DND-41 (cell line): ENCODE measurements at regions not wholly inside any gene's neighbourhood (a gene's known extent, or its start where the extent isn't known, plus 50 kb on each side); places are given as distances from the start of the nearest gene placed in this dataset.

ENCODE experiments used
- ATAC-seq: fragments of 200-7000 bp; cut with Tn5 transposase; 3 replicates; pipeline ENCODE4 v1.9.1; 2021; ENCODE audit warnings: low read depth; ENCODE audit not compliant: insufficient read depth
- DNase-seq: peaks from one replicate; pipeline ENCODE4 v3.0.0-alpha.2; 2020
- H2AFZ ChIP-seq: 2 replicates; pipeline ENCODE4 v1.6.0; 2012; ENCODE audit warnings: low read depth, low read length
- H3K27ac ChIP-seq: 2 replicates; pipeline ENCODE4 v1.5.1; 2012; ENCODE audit warnings: low read length, inconsistent platforms
- H3K27me3 ChIP-seq: fragments of 200-600 bp; sonication (generic); 2 replicates; pipeline ENCODE4 v1.6.0; 2012; ENCODE audit warnings: low read length, mild to moderate bottlenecking, inconsistent platforms; ENCODE audit not compliant: insufficient read depth, poor library complexity
- H3K36me3 ChIP-seq: 2 replicates; pipeline ENCODE4 v1.5.1; 2012; ENCODE audit warnings: low read length, inconsistent platforms; ENCODE audit not compliant: insufficient read depth
- H3K4me1 ChIP-seq: 2 replicates; pipeline ENCODE4 v1.5.1; 2012; ENCODE audit warnings: mild to moderate bottlenecking, low read length; ENCODE audit not compliant: insufficient read depth
- H3K4me2 ChIP-seq: 2 replicates; pipeline ENCODE4 v1.6.0; 2012; ENCODE audit warnings: mild to moderate bottlenecking, moderate library complexity, low read length, inconsistent platforms; ENCODE audit not compliant: insufficient read depth
- H3K4me3 ChIP-seq, 2 experiments: fragments of 200-600 bp in 1 of 2; shearing (Covaris generic) in 1 of 2; 2 replicates each; pipeline ENCODE4 v1.5.1; 2012 to 2016; ENCODE audit warnings: inconsistent platforms in 2 of 2, low read length in 2 of 2, mild to moderate bottlenecking in 2 of 2, low read depth in 1 of 2, moderate library complexity in 1 of 2
- H3K79me2 ChIP-seq: 2 replicates; pipeline ENCODE4 v1.6.0; 2012; ENCODE audit warnings: low read length, inconsistent platforms; ENCODE audit not compliant: insufficient read depth
- H3K9ac ChIP-seq: 2 replicates; pipeline ENCODE4 v1.6.0; 2012; ENCODE audit warnings: low read depth, mild to moderate bottlenecking, inconsistent platforms, low read length, moderate library complexity
- H3K9me3 ChIP-seq: 2 replicates; pipeline ENCODE4 v1.5.1; 2012; ENCODE audit warnings: low read length, moderate library complexity, mild to moderate bottlenecking, inconsistent platforms; ENCODE audit not compliant: insufficient read depth, severe bottlenecking
- H4K20me1 ChIP-seq: 2 replicates; pipeline ENCODE4 v1.6.0; 2012; ENCODE audit warnings: low read length; ENCODE audit not compliant: insufficient read depth
- CTCF ChIP-seq: IDR thresholded peaks from 2 replicates; pipeline ENCODE4 v1.5.1; 2012; ENCODE audit warnings: borderline replicate concordance, low read length, moderate library complexity, mild to moderate bottlenecking; ENCODE audit not compliant: poor library complexity, severe bottlenecking; ENCODE audit errors: extremely low read depth
- EZH2 ChIP-seq: IDR thresholded peaks from 3 replicates; pipeline ENCODE4 v1.6.1; 2012; ENCODE audit warnings: borderline replicate concordance, low read depth, mild to moderate bottlenecking, moderate library complexity, low read length, inconsistent platforms; ENCODE audit not compliant: severe bottlenecking

GRCh38 chr4:147418226-147418625, 62.7 kb upstream of the EDNRA start:
- Histone ChIP-seq H3K4me2 (no peak overlapping the region), H3K79me2 (no peaks in the 10 kb centered on the region)
- no peak for TF ChIP-seq CTCF
- TF ChIP-seq EZH2, result no peak

GRCh38 chr4:147421456-147421855, 59.4 kb upstream of the EDNRA start:
- Histone ChIP-seq H3K36me3 (no peaks in the 10 kb centered on the region), H3K9me3 (no peaks in the 10 kb centered on the region), H2AFZ (no peak overlapping the region), H3K4me2 (no peak overlapping the region), H3K9ac (no peak overlapping the region), H3K27ac (no peak overlapping the region), H4K20me1 (no peaks in the 10 kb centered on the region), H3K4me1 (no peaks in the 10 kb centered on the region), H3K79me2 (no peaks in the 10 kb centered on the region), H3K4me3 (no peak overlapping the region), H3K27me3 (no peaks in the 10 kb centered on the region)
- ATAC-seq, result no peak
- TF ChIP-seq CTCF (no peak), EZH2 (no peak)
- no peak for DNase-seq

More at GRCh38 chr4:147418226-147418625, 62.7 kb upstream of the EDNRA start:
- Histone ChIP-seq H4K20me1 (no peaks in the 10 kb centered on the region), H3K27ac (no peak overlapping the region), H3K9ac (no peak overlapping the region), H2AFZ (no peak overlapping the region), H3K27me3 (no peaks in the 10 kb centered on the region), H3K36me3 (no peaks in the 10 kb centered on the region), H3K4me3 (no peak overlapping the region), H3K4me1 (no peaks in the 10 kb centered on the region), H3K9me3 (no peaks in the 10 kb centered on the region)
- DNase-seq (no peak), ATAC-seq (no peak)

GRCh38 chr4:147423229-147423628, 57.7 kb upstream of the EDNRA start:
- H3K36me3 ChIP-seq, result no peaks in the 10 kb centered on the region
- H3K9me3 ChIP-seq, result no peaks in the 10 kb centered on the region
- no peak overlapping the region for H2AFZ ChIP-seq
- no peak for ATAC-seq
- no peak for DNase-seq
- no peak overlapping the region for H3K4me3 ChIP-seq
- TF ChIP-seq CTCF (no peak), EZH2 (no peak)
- H3K79me2 ChIP-seq, result no peaks in the 10 kb centered on the region
- H3K27ac ChIP-seq, result no peak overlapping the region
- no peaks in the 10 kb centered on the region for H3K27me3 ChIP-seq
- H3K4me2 ChIP-seq, result no peak overlapping the region
- H4K20me1 ChIP-seq, result no peaks in the 10 kb centered on the region
- no peak overlapping the region for H3K9ac ChIP-seq
- H3K4me1 ChIP-seq, result no peaks in the 10 kb centered on the region

DNA sequence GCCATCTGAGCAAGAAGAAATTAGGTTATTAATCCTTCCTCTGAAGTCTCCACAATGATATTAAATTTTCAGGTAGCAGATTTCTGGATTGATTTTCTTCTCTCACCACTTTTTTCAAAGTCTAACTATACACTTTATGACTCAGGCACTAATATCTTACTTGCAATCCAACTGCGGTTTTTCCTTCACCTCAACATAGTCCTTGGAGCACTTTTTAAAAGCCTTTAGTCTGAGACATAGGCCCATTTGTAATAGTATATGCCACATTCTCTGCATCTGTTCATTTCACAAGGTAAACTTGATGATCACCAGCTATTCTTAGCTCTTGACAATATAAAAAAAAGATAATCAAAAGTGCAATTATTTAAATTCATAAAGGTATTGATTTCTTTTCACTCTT, 55.9 kb upstream of the EDNRA start:
- Histone ChIP-seq H3K36me3 (no peaks in the 10 kb centered on the region), H3K27me3 (no peaks in the 10 kb centered on the region), H3K9ac (no peak overlapping the region), H3K4me1 (no peaks in the 10 kb centered on the region), H3K9me3 (no peaks in the 10 kb centered on the region), H3K4me2 (no peak overlapping the region), H3K27ac (no peak overlapping the region), H3K4me3 (no peak overlapping the region), H3K79me2 (no peaks in the 10 kb centered on the region), H4K20me1 (no peaks in the 10 kb centered on the region), H2AFZ (no peak overlapping the region)
- no peak for ATAC-seq
- TF ChIP-seq EZH2 (no peak), CTCF (no peak)
- no peak for DNase-seq
